ENCODE measurements at regions not wholly inside any gene's neighbourhood (a gene's known extent, or its start where the extent isn't known, plus 50 kb on each side); places are given as distances from the start of the nearest gene placed in this dataset.

GRCh38 chr2:217332866-217333265, 473.0 kb upstream of the TNP1 start:
- no peak overlapping the region for H2AFZ ChIP-seq (ENCODE audit: insufficient read depth, low read depth, low read length, poor library complexity, severe bottlenecking)
- no peak overlapping the region for H3K4me3 Mint-ChIP-seq
- H3K27me3 Mint-ChIP-seq (ENCODE audit: low read depth in 3 of 3): peaks cover 13 to 47% (median 13%) of the 10 kb centered on the region in 3 donors
- H3K9me3 Mint-ChIP-seq: peaks cover 0 to 2% (median 0%) of the 10 kb centered on the region in 7 donors
- no peak for TF ChIP-seq CTCF (IDR thresholded peaks at IDR 0.05)
- no peak overlapping the region for H3K4me2 ChIP-seq (replicated peaks; ENCODE audit: extremely low read depth, low read length, poor library complexity, severe bottlenecking)
- 97% methylated on average over 8 of the region's 9 CpGs for WGBS (ENCODE audit: insufficient coverage)
- H3K27ac Mint-ChIP-seq: no peak overlapping the region
- no peak overlapping the region for H3K27ac ChIP-seq (ENCODE audit: low read depth in 1 of 2, low read length in 2 of 2)
- H3K27me3 ChIP-seq (ENCODE audit: control insufficient read depth in 2 of 2, insufficient read depth in 2 of 2, low read length in 2 of 2): peaks cover 21 to 25% of the 10 kb centered on the region in 2 donors
- H3K9me3 ChIP-seq (replicated peaks in 1 of 2; ENCODE audit: control insufficient read depth in 1 of 2, insufficient read depth in 1 of 2, low read length in 2 of 2): no peaks in the 10 kb centered on the region
- H3K36me3 ChIP-seq (replicated peaks in 1 of 2; ENCODE audit: control insufficient read depth in 1 of 2, insufficient read depth in 2 of 2, low read length in 2 of 2): no peaks in the 10 kb centered on the region
- H3K4me1 ChIP-seq (ENCODE audit: control insufficient read depth in 1 of 2, insufficient read depth in 2 of 2, low read length in 2 of 2): no peaks in the 10 kb centered on the region
- no peak overlapping the region for H3K9ac ChIP-seq (ENCODE audit: insufficient read depth, low read length, poor library complexity, severe bottlenecking)
- no peaks in the 10 kb centered on the region for H3K36me3 Mint-ChIP-seq
- H4K20me1 ChIP-seq (ENCODE audit: insufficient read depth, low read length): no peaks in the 10 kb centered on the region
- H3K4me3 ChIP-seq (replicated peaks in 1 of 3; ENCODE audit: low read depth in 2 of 3, low read length in 3 of 3): no peak overlapping the region
- intact Hi-C loops (cut with micrococcal nuclease): no loop called here
- H3K4me1 Mint-ChIP-seq: peaks cover 3% of the 10 kb centered on the region
- DNase-seq: no peak
- no peaks in the 10 kb centered on the region for H3K79me2 ChIP-seq (ENCODE audit: insufficient read depth, low read length)

- Histone ChIP-seq H3K36me3 (replicated peaks in 1 of 2; ENCODE audit: control insufficient read depth in 1 of 2, insufficient read depth in 2 of 2, low read length in 2 of 2) (no peaks in the 10 kb centered on the region), H3K9me3 (replicated peaks in 1 of 2; ENCODE audit: control insufficient read depth in 1 of 2, insufficient read depth in 1 of 2, low read length in 2 of 2) (no peaks in the 10 kb centered on the region), H2AFZ (ENCODE audit: insufficient read depth, low read depth, low read length, poor library complexity, severe bottlenecking) (no peak overlapping the region), H4K20me1 (ENCODE audit: insufficient read depth, low read length) (no peaks in the 10 kb centered on the region), H3K79me2 (ENCODE audit: insufficient read depth, low read length) (no peaks in the 10 kb centered on the region), H3K4me3 (replicated peaks in 1 of 3; ENCODE audit: low read depth in 2 of 3, low read length in 3 of 3) (no peak overlapping the region), H3K9ac (ENCODE audit: insufficient read depth, low read length, poor library complexity, severe bottlenecking) (no peak overlapping the region), H3K27ac (ENCODE audit: low read depth in 1 of 2, low read length in 2 of 2) (no peak overlapping the region), H3K27me3 (ENCODE audit: control insufficient read depth in 2 of 2, insufficient read depth in 2 of 2, low read length in 2 of 2) (peaks cover 26 to 29% of the 10 kb centered on the region in 2 donors), H3K4me2 (replicated peaks; ENCODE audit: extremely low read depth, low read length, poor library complexity, severe bottlenecking) (no peak overlapping the region), H3K4me1 (ENCODE audit: control insufficient read depth in 1 of 2, insufficient read depth in 2 of 2, low read length in 2 of 2) (no peaks in the 10 kb centered on the region)
- intact Hi-C loops (cut with micrococcal nuclease): no loop called here
- no peak for TF ChIP-seq CTCF (IDR thresholded peaks at IDR 0.05)
- Mint-ChIP-seq H3K27ac (no peak overlapping the region), H3K4me1 (peaks cover 1% of the 10 kb centered on the region), H3K36me3 (no peaks in the 10 kb centered on the region), H3K27me3 (ENCODE audit: low read depth in 3 of 3) (peaks cover 17 to 51% (median 18%) of the 10 kb centered on the region in 3 donors), H3K4me3 (no peak overlapping the region), H3K9me3 (peaks cover 0 to 2% (median 0%) of the 10 kb centered on the region in 7 donors)
- no peak for DNase-seq
- WGBS (ENCODE audit: insufficient coverage): no CpG with 5 or more reads among the region's 2 CpGs
Measured at GRCh38 chr2:217332417-217332791, 472.5 kb upstream of the TNP1 start.

Data from CD14-positive monocyte (primary cell).